ENCODE measurements at regions not wholly inside any gene's neighbourhood (a gene's known extent, or its start where the extent isn't known, plus 50 kb on each side); places are given as distances from the start of the nearest gene placed in this dataset.
A peak's percentile ranks its signal among the peaks of the same experiment; 100 is the strongest.

GRCh38 chr9:88243736-88244135, 105.5 kb upstream of the SPATA31C2 start:
- no peak overlapping the region for H3K9ac ChIP-seq (ENCODE audit: low read length)
- 0 out of 2 replicates have a peak, but pooled peaks have one; percentile 11 for ATAC-seq
- intact Hi-C loops (cut with micrococcal nuclease), result no loop called here
- ChIA-PET RAD21 (ENCODE audit: low non-redundant PET in 1 of 2, low total read pairs in 2 of 2, uncharacterized antibody in 2 of 2, unreplicated experiment in 2 of 2) (no interaction called here), CTCF (no interaction called here), POLR2A (no interaction called here)
- no peaks in the 10 kb centered on the region for H3K9me2 ChIP-seq (ENCODE audit: insufficient read depth)
- no peaks in the 10 kb centered on the region for H3K27me3 ChIP-seq (ENCODE audit: insufficient read depth, low read length)
- H3K27ac ChIP-seq (ENCODE audit: low read depth, low read length), result no peak overlapping the region
- H3K79me2 ChIP-seq (ENCODE audit: insufficient read depth, low read length), result no peaks in the 10 kb centered on the region
- H3K4me3 ChIP-seq (replicated peaks in 1 of 2; ENCODE audit: low read depth in 1 of 2, low read length in 2 of 2), result no peak overlapping the region
- BruUV-seq (replicated peaks), result no TSS peak
- H3K36me3 ChIP-seq (ENCODE audit: control insufficient read depth in 1 of 2, insufficient read depth in 2 of 2, low read length in 2 of 2), result no peaks in the 10 kb centered on the region
- H3K4me1 ChIP-seq (ENCODE audit: control insufficient read depth in 1 of 2, insufficient read depth in 2 of 2, low read length in 2 of 2), result peaks cover 0 to 5% of the 10 kb centered on the region in 2 experiments; a peak in 2 of 4 replicates
- H3K9me3 ChIP-seq (ENCODE audit: control insufficient read depth in 1 of 2, insufficient read depth in 1 of 2, low read depth in 1 of 2, low read length in 2 of 2), result no peaks in the 10 kb centered on the region
- H4K20me1 ChIP-seq (ENCODE audit: insufficient read depth), result no peaks in the 10 kb centered on the region
- no peak overlapping the region for H2AFZ ChIP-seq (ENCODE audit: low read depth, low read length, poor library complexity, severe bottlenecking)
- no peak for TF ChIP-seq CBX3 (IDR thresholded peaks at IDR 0.05; ENCODE audit: low read depth)
- no peak for TF ChIP-seq ZFX (IDR thresholded peaks at IDR 0.05)
- no peak for TF ChIP-seq SRF (IDR thresholded peaks at IDR 0.05; ENCODE audit: low read depth)
- no peak for TF ChIP-seq FOSL1 (IDR thresholded peaks at IDR 0.05; ENCODE audit: low read depth)
- no peak for TF ChIP-seq REST (IDR thresholded peaks at IDR 0.05; ENCODE audit: low read depth)
- no peak for TF ChIP-seq CTCF (IDR thresholded peaks at IDR 0.05 in 2 of 3, conservative IDR thresholded peaks at IDR 0.05 in 1 of 3; ENCODE audit: borderline replicate concordance in 1 of 3, insufficient read depth in 1 of 3, low read depth in 2 of 3, low read length in 2 of 3)
- no peak for TF ChIP-seq JUND (IDR thresholded peaks at IDR 0.05)
- no peak for TF ChIP-seq EZH2phosphoT487 (IDR thresholded peaks at IDR 0.05; ENCODE audit: borderline replicate concordance)
- TF ChIP-seq EZH2 (IDR thresholded peaks at IDR 0.05), result no peak
- no peak for TF ChIP-seq CEBPB (IDR thresholded peaks at IDR 0.05; ENCODE audit: low read depth)
- no peak for TF ChIP-seq ATF3 (IDR thresholded peaks at IDR 0.05)
- TF ChIP-seq YY1 (IDR thresholded peaks at IDR 0.05; ENCODE audit: extremely low read depth, insufficient replicate concordance, low read depth, low read length), result no peak
- DNase-seq (ENCODE audit: low read depth, low spot score), result no peak
- peak overlapping the region; percentile 32; the same call in 1 of the 2 replicates for H3K4me2 ChIP-seq (ENCODE audit: low read length)
